Mesenchymal stem cell (in vitro differentiated cells and primary cell): ENCODE measurements at regions not wholly inside any gene's neighbourhood (a gene's known extent, or its start where the extent isn't known, plus 50 kb on each side); places are given as distances from the start of the nearest gene placed in this dataset.

ENCODE experiments used
- DNase-seq: peaks from one replicate; pipeline ENCODE4 v3.0.0-alpha.2; 2013
- H2AFZ ChIP-seq: one replicate; pipeline ENCODE4 v1.6.1; 2013; ENCODE audit warnings: low read depth, mild to moderate bottlenecking, control low read depth, inconsistent platforms, low read length, moderate library complexity
- H2AK5ac ChIP-seq: 2 replicates; pipeline ENCODE4 v1.6.1; 2013; ENCODE audit warnings: low read length, moderate library complexity, mild to moderate bottlenecking, inconsistent platforms; ENCODE audit not compliant: severe bottlenecking
- H2BK120ac ChIP-seq: one replicate; pipeline ENCODE4 v1.6.1; 2013; ENCODE audit warnings: low read depth, mild to moderate bottlenecking, inconsistent platforms, low read length, moderate library complexity
- H2BK12ac ChIP-seq, 2 experiments: one replicate each; pipeline ENCODE4 v1.6.1; 2013; ENCODE audit warnings: inconsistent platforms in 2 of 2, low read length in 2 of 2, mild to moderate bottlenecking in 2 of 2, moderate library complexity in 2 of 2, control low read depth in 1 of 2
- H2BK15ac ChIP-seq: one replicate; pipeline ENCODE4 v1.6.1; 2013; ENCODE audit warnings: mild to moderate bottlenecking, low read depth, inconsistent platforms; ENCODE audit not compliant: poor library complexity, severe bottlenecking
- H2BK5ac ChIP-seq: 2 replicates; pipeline ENCODE4 v1.6.1; 2013; ENCODE audit warnings: low read depth, mild to moderate bottlenecking, low read length, control low read depth, inconsistent platforms; ENCODE audit not compliant: poor library complexity, severe bottlenecking
- H3K14ac ChIP-seq, 2 experiments: one replicate each; pipeline ENCODE4 v1.6.1; 2013; ENCODE audit warnings: inconsistent platforms in 2 of 2, low read length in 2 of 2, control low read depth in 1 of 2, mild to moderate bottlenecking in 1 of 2, moderate library complexity in 1 of 2
- H3K18ac ChIP-seq, 2 experiments: one replicate each; pipeline ENCODE4 v1.6.1; 2013; ENCODE audit warnings: inconsistent platforms in 2 of 2, low read length in 2 of 2, control low read depth in 1 of 2, low read depth in 1 of 2, mild to moderate bottlenecking in 1 of 2
- H3K23ac ChIP-seq, 2 experiments: one replicate each; pipeline ENCODE4 v1.6.1; 2013; ENCODE audit warnings: inconsistent platforms in 2 of 2, low read length in 2 of 2, mild to moderate bottlenecking in 2 of 2, moderate library complexity in 2 of 2, control low read depth in 1 of 2
- H3K27ac ChIP-seq: 2 replicates; pipeline ENCODE4 v1.5.1; 2013; ENCODE audit warnings: mild to moderate bottlenecking, moderate library complexity, low read length, control low read depth, inconsistent platforms; ENCODE audit not compliant: poor library complexity, severe bottlenecking
- H3K27me3 ChIP-seq, 2 experiments: 2 replicates each; pipeline versions ENCODE4 v1.6.1 to v1.7.0; 2013; ENCODE audit warnings: low read length in 2 of 2, mild to moderate bottlenecking in 2 of 2, moderate library complexity in 2 of 2, control low read depth in 1 of 2, inconsistent platforms in 1 of 2; ENCODE audit not compliant: control insufficient read depth in 1 of 2, insufficient read depth in 1 of 2
- H3K36me3 ChIP-seq, 2 experiments: 2 replicates each; pipeline versions ENCODE4 v1.6.1 to v1.7.0; 2013; ENCODE audit warnings: low read length in 2 of 2, control low read depth in 1 of 2, inconsistent platforms in 1 of 2, low read depth in 1 of 2, mild to moderate bottlenecking in 1 of 2; ENCODE audit not compliant: insufficient read depth in 2 of 2, control insufficient read depth in 1 of 2
- H3K4ac ChIP-seq, 2 experiments: one replicate each; pipeline ENCODE4 v1.6.1; 2013; ENCODE audit warnings: inconsistent platforms in 2 of 2, low read length in 2 of 2, mild to moderate bottlenecking in 2 of 2, moderate library complexity in 2 of 2, control low read depth in 1 of 2, low read depth in 1 of 2
- H3K4me1 ChIP-seq: 2 replicates; pipeline ENCODE4 v1.6.1; 2013; ENCODE audit warnings: low read depth, low read length, control low read depth; ENCODE audit not compliant: control insufficient read depth, insufficient read depth
- H3K4me2 ChIP-seq: 2 replicates; pipeline ENCODE4 v1.6.1; 2013; ENCODE audit warnings: low read length, mild to moderate bottlenecking, inconsistent platforms; ENCODE audit not compliant: poor library complexity, severe bottlenecking
- H3K4me3 ChIP-seq, 2 experiments: 2 replicates each; pipeline versions ENCODE4 v1.5.1 to v1.7.0; 2013; ENCODE audit warnings: low read length in 2 of 2, mild to moderate bottlenecking in 2 of 2, control low read depth in 1 of 2, low read depth in 1 of 2; ENCODE audit not compliant: insufficient read depth in 1 of 2
- H3K79me1 ChIP-seq: replicated peaks from 2 replicates; pipeline ENCODE4 v1.6.1; 2013; ENCODE audit warnings: mild to moderate bottlenecking, control low read depth, low read length, inconsistent platforms; ENCODE audit not compliant: poor library complexity, severe bottlenecking
- H3K9ac ChIP-seq: 2 replicates; pipeline ENCODE4 v1.7.0; 2013; ENCODE audit warnings: mild to moderate bottlenecking, low read length, moderate library complexity
- H3K9me3 ChIP-seq: 2 replicates; pipeline ENCODE4 v1.7.0; 2013; ENCODE audit warnings: mild to moderate bottlenecking, low read length; ENCODE audit not compliant: control insufficient read depth
- H4K8ac ChIP-seq: one replicate; pipeline ENCODE4 v1.6.1; 2013; ENCODE audit warnings: inconsistent platforms, mild to moderate bottlenecking, low read length, moderate library complexity
- H4K91ac ChIP-seq: one replicate; pipeline ENCODE4 v1.6.1; 2013; ENCODE audit warnings: mild to moderate bottlenecking, low read length, inconsistent platforms
- WGBS: methylation state at CpG from one replicate; pipeline ENCODE4 v1.1.7; 2013; ENCODE audit warnings: mixed read lengths; 5-methylcytosine and 5-hydroxymethylcytosine counted together

DNA sequence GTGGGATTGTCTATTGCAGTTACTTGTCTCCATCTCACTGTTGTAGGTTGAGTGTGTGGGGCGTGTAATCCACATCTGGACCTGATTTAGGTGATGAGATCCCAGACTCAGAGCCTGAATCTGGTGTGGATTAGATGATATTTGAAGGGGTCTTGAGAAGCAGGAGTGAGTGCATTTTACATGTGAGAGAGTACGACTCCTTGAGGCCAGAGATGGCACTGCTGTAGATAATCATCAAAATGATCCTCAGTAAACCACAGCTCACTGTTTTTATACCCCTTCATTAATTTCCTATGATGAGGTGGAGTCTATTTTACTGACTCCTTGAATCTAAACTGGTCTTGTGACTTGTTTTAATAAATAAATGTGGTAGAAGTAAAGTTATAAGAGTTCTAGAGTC is 732.5 kb downstream of the KCNJ2 start:
- 100% methylated on average over 1 of the region's 2 CpGs for WGBS
- no peak overlapping the region for H2BK12ac ChIP-seq
- no peak overlapping the region for H2BK5ac ChIP-seq
- H3K79me1 ChIP-seq: no peaks in the 10 kb centered on the region
- no peak overlapping the region for H4K8ac ChIP-seq
- no peak overlapping the region for H3K4me3 ChIP-seq
- no peak overlapping the region for H3K18ac ChIP-seq
- no peak overlapping the region for H4K91ac ChIP-seq
- no peak overlapping the region for H3K4ac ChIP-seq
- no peak overlapping the region for H3K14ac ChIP-seq
- no peak overlapping the region for H2AK5ac ChIP-seq
- no peak overlapping the region for H2BK15ac ChIP-seq
- no peaks in the 10 kb centered on the region for H3K27me3 ChIP-seq
- H2BK120ac ChIP-seq: no peak overlapping the region
- no peak for DNase-seq
- no peaks in the 10 kb centered on the region for H3K4me1 ChIP-seq
- no peak overlapping the region for H3K23ac ChIP-seq
- H3K9me3 ChIP-seq: peaks cover 10% of the 10 kb centered on the region
- H3K9ac ChIP-seq: no peak overlapping the region
- no peaks in the 10 kb centered on the region for H3K36me3 ChIP-seq
- H3K27ac ChIP-seq: no peak overlapping the region
- no peak overlapping the region for H3K4me2 ChIP-seq
- no peak overlapping the region for H2AFZ ChIP-seq

- no peak overlapping the region for H3K9ac ChIP-seq
- 14% methylated on average over 2 of the region's 3 CpGs for WGBS
These were observed 736.5 kb downstream of the KCNJ2 start for GRCh38 chr17:70905796-70906195.

DNA sequence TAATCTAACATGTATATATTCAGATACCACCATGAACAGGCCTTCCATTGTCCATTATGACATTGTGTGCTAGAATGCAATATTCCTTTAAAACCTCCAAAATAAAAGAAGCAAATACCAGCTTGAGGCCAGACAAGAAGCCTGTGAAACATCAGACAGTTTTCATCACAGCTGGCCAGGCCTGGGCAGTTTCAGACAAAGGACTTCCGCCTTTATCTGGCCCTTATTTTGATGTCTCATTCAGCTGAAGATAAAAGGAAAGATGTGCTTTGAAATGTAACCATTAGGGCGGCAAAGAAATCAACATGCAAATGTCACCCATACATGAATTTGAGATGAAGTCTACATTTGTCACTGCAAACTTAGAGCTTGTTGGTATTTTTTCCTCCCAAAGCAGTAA is 737.5 kb downstream of the KCNJ2 start:
- Histone ChIP-seq H3K36me3 (no peaks in the 10 kb centered on the region), H2BK5ac (no peak overlapping the region), H3K4me3 (no peak overlapping the region), H4K8ac (no peak overlapping the region), H3K23ac (no peak overlapping the region), H2BK12ac (no peak overlapping the region), H3K18ac (no peak overlapping the region), H3K14ac (no peak overlapping the region), H3K27ac (no peak overlapping the region), H2BK120ac (no peak overlapping the region), H3K79me1 (no peaks in the 10 kb centered on the region), H2AK5ac (no peak overlapping the region), H3K4ac (no peak overlapping the region), H4K91ac (no peak overlapping the region), H3K9ac (peak overlapping the region; percentile 8), H2AFZ (no peak overlapping the region), H3K27me3 (no peaks in the 10 kb centered on the region), H3K9me3 (peaks cover 6% of the 10 kb centered on the region), H3K4me2 (no peak overlapping the region), H3K4me1 (no peaks in the 10 kb centered on the region), H2BK15ac (no peak overlapping the region)
- WGBS: 8% methylated on average over 1 of the region's 2 CpGs
- DNase-seq: peak; percentile 79

More at GRCh38 chr17:70905796-70906195, 736.5 kb downstream of the KCNJ2 start:
- H3K4me1 ChIP-seq: no peaks in the 10 kb centered on the region
- H2BK12ac ChIP-seq: peak overlapping the region in 1 of 2 experiments; percentile 3
- H3K27ac ChIP-seq: no peak overlapping the region
- H3K4me2 ChIP-seq: no peak overlapping the region
- H2BK120ac ChIP-seq: no peak overlapping the region
- H3K79me1 ChIP-seq: no peaks in the 10 kb centered on the region
- no peak overlapping the region for H3K14ac ChIP-seq
- no peak overlapping the region for H3K23ac ChIP-seq
- no peak overlapping the region for H2BK5ac ChIP-seq
- H2BK15ac ChIP-seq: no peak overlapping the region
- H3K36me3 ChIP-seq: no peaks in the 10 kb centered on the region
- H3K27me3 ChIP-seq: no peaks in the 10 kb centered on the region
- peak overlapping the region in 1 of 2 experiments; percentile 5 for H3K18ac ChIP-seq
- no peak overlapping the region for H4K8ac ChIP-seq
- no peak overlapping the region for H2AFZ ChIP-seq
- DNase-seq: peak; percentile 98
- peaks cover 10% of the 10 kb centered on the region for H3K9me3 ChIP-seq
- no peak overlapping the region for H4K91ac ChIP-seq
- H2AK5ac ChIP-seq: no peak overlapping the region
- no peak overlapping the region for H3K4me3 ChIP-seq
- no peak overlapping the region for H3K4ac ChIP-seq

DNA sequence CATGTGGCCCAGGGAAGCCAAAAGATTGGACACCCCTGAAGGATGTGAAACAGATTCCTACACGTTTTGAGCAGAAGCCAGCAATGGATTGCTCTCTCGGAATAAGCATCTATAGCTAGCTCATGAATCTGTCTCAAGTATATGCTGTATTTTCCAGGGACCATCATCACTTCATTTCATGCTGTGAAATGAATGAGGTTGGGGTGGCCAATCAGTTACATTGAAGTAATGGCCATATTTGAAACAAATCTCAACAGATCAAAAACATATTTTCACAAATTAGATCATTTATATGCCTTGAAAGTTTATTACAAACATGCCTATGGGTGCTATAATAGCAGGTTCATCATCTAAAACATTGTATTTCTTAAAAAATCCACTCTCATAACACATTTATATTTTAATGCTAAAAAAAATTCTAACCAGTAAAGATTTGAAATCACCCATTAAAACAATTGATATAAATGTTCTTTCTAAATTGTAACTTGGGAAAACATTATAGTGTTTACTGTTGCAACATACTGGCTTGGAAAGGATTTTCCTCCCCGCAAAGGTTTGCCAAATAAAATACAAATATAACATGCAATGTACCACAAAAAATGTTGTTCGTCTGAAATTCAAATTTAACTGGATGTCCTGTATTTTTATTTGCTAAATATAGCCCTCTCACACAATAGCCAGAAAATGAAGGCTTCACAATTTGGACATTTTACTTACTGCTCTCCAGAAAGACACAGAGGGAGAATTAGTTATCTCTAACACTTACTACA is 743.6 kb downstream of the KCNJ2 start:
- no peak overlapping the region for H2BK5ac ChIP-seq
- H2AK5ac ChIP-seq: no peak overlapping the region
- no peaks in the 10 kb centered on the region for H3K27me3 ChIP-seq
- H2BK15ac ChIP-seq: no peak overlapping the region
- no peak overlapping the region for H2BK120ac ChIP-seq
- H3K14ac ChIP-seq: no peak overlapping the region
- H3K4me3 ChIP-seq: no peak overlapping the region
- H2BK12ac ChIP-seq: no peak overlapping the region
- H3K23ac ChIP-seq: no peak overlapping the region
- DNase-seq: no peak
- no peaks in the 10 kb centered on the region for H3K36me3 ChIP-seq
- no peak overlapping the region for H4K8ac ChIP-seq
- no peak overlapping the region for H4K91ac ChIP-seq
- H3K9me3 ChIP-seq: peaks cover 6% of the 10 kb centered on the region
- no peak overlapping the region for H2AFZ ChIP-seq
- H3K4ac ChIP-seq: no peak overlapping the region
- H3K27ac ChIP-seq: no peak overlapping the region
- WGBS: 86% methylated on average over 3 of the region's 4 CpGs
- no peak overlapping the region for H3K18ac ChIP-seq
- H3K79me1 ChIP-seq: no peaks in the 10 kb centered on the region
- no peak overlapping the region for H3K9ac ChIP-seq
- no peaks in the 10 kb centered on the region for H3K4me1 ChIP-seq
- H3K4me2 ChIP-seq: no peak overlapping the region
